ENCODE measurements at regions not wholly inside any gene's neighbourhood (a gene's known extent, or its start where the extent isn't known, plus 50 kb on each side); places are given as distances from the start of the nearest gene placed in this dataset.

- no peak for DNase-seq
Observed at GRCh38 chr1:222038971-222039370, 297.1 kb upstream of the DUSP10 start.

GRCh38 chr1:222037720-222038119 is 295.8 kb upstream of the DUSP10 start:
- no peak for DNase-seq

GRCh38 chr1:222034790-222035189 is 292.9 kb upstream of the DUSP10 start:
- DNase-seq = no peak

GRCh38 chr1:222033450-222033849 is 291.6 kb upstream of the DUSP10 start:
- no peak for DNase-seq

- no peak for DNase-seq
Observed at GRCh38 chr1:222031318-222031717, 289.4 kb upstream of the DUSP10 start.

- DNase-seq = no peak
Observed at GRCh38 chr1:222028676-222029075, 286.8 kb upstream of the DUSP10 start.

GRCh38 chr1:222028116-222028515 is 286.2 kb upstream of the DUSP10 start:
- DNase-seq = no peak

GRCh38 chr1:222026280-222026679 is 284.4 kb upstream of the DUSP10 start:
- no peak for DNase-seq

- no peak for DNase-seq
Observed at GRCh38 chr1:222023025-222023424, 281.1 kb upstream of the DUSP10 start.

- DNase-seq = no peak
Observed at GRCh38 chr1:222021129-222021528, 279.2 kb upstream of the DUSP10 start.

- DNase-seq = no peak
Observed at GRCh38 chr1:222020553-222020952, 278.7 kb upstream of the DUSP10 start.

- DNase-seq = no peak
Observed at GRCh38 chr1:222019029-222019428, 277.1 kb upstream of the DUSP10 start.

GRCh38 chr1:222018041-222018440 is 276.2 kb upstream of the DUSP10 start:
- no peak for DNase-seq

GRCh38 chr1:222015686-222016085 is 273.8 kb upstream of the DUSP10 start:
- no peak for DNase-seq

- DNase-seq = no peak
Observed at GRCh38 chr1:222014001-222014400, 272.1 kb upstream of the DUSP10 start.

- no peak for DNase-seq
Observed at GRCh38 chr1:222012816-222013215, 270.9 kb upstream of the DUSP10 start.

GRCh38 chr1:222010306-222010705 is 268.4 kb upstream of the DUSP10 start:
- no peak for DNase-seq

- DNase-seq = no peak
Observed at GRCh38 chr1:222009105-222009730, 267.3 kb upstream of the DUSP10 start.

- no peak for DNase-seq
Observed at GRCh38 chr1:222006715-222007114, 264.8 kb upstream of the DUSP10 start.

- no peak for DNase-seq
Observed at GRCh38 chr1:222004784-222005183, 262.9 kb upstream of the DUSP10 start.

- no peak for DNase-seq
Observed at GRCh38 chr1:222004034-222004433, 262.1 kb upstream of the DUSP10 start.

GRCh38 chr1:222002503-222002902 is 260.6 kb upstream of the DUSP10 start:
- DNase-seq = no peak

GRCh38 chr1:222000131-222000530 is 258.2 kb upstream of the DUSP10 start:
- no peak for DNase-seq

GRCh38 chr1:221998781-221999180 is 256.9 kb upstream of the DUSP10 start:
- no peak for DNase-seq
